Spleen (tissue), 7 donors: ENCODE measurements at regions not wholly inside any gene's neighbourhood (a gene's known extent, or its start where the extent isn't known, plus 50 kb on each side); places are given as distances from the start of the nearest gene placed in this dataset.

Source experiments
- POLR2A ChIP-seq, 3 donors: fragments of 450-650 bp; IDR thresholded peaks; one replicate each; pipeline ENCODE4 v1.5.1; 2017; ENCODE audit warnings: antibody characterized with exemption in 3 of 3, mild to moderate bottlenecking in 1 of 3
- POLR2AphosphoS5 ChIP-seq, 3 donors: sonication (generic); formaldehyde crosslinking; IDR thresholded peaks; one replicate each; pipeline ENCODE4 v1.5.1; 2017; ENCODE audit warnings: antibody characterized with exemption in 3 of 3
- TF ChIP-seq, protein P1 (sequence below), 11 experiments: fragments of 200-600 bp in 7 of 11; fragments of 450-650 bp in 4 of 11; sonication (generic) in 4 of 11; IDR thresholded peaks in 8 of 11; conservative IDR thresholded peaks in 3 of 11; 1 replicate in 7 of 11; 2 replicates in 4 of 11; pipeline versions ENCODE4 v1.4.0 to v1.8.0; 2016 to 2021; ENCODE audit warnings: antibody characterized with exemption in 11 of 11, inconsistent platforms in 4 of 11, mild to moderate bottlenecking in 1 of 11
- donor health status: DM: no; HTN: no; CAD: no; lungs with moderate emphysema.
- donor health status: DM: no; HTN: no; CAD: no.
- donor health status: DM: no; HTN: no; CAD: no.

- TF ChIP-seq, protein P1, sequence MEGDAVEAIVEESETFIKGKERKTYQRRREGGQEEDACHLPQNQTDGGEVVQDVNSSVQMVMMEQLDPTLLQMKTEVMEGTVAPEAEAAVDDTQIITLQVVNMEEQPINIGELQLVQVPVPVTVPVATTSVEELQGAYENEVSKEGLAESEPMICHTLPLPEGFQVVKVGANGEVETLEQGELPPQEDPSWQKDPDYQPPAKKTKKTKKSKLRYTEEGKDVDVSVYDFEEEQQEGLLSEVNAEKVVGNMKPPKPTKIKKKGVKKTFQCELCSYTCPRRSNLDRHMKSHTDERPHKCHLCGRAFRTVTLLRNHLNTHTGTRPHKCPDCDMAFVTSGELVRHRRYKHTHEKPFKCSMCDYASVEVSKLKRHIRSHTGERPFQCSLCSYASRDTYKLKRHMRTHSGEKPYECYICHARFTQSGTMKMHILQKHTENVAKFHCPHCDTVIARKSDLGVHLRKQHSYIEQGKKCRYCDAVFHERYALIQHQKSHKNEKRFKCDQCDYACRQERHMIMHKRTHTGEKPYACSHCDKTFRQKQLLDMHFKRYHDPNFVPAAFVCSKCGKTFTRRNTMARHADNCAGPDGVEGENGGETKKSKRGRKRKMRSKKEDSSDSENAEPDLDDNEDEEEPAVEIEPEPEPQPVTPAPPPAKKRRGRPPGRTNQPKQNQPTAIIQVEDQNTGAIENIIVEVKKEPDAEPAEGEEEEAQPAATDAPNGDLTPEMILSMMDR (IDR thresholded peaks at IDR 0.05 in 8 of 11, conservative IDR thresholded peaks at IDR 0.05 in 3 of 11): no peak
- TF ChIP-seq POLR2A (IDR thresholded peaks at IDR 0.05) (no peak), POLR2AphosphoS5 (IDR thresholded peaks at IDR 0.05) (peak in 2 of 3 donors; percentile 75 to 76)
Observed at GRCh38 chr1:181149326-181150125, 61.0 kb downstream of the IER5 start.
